ENCODE measurements at regions not wholly inside any gene's neighbourhood (a gene's known extent, or its start where the extent isn't known, plus 50 kb on each side); places are given as distances from the start of the nearest gene placed in this dataset.

DNA sequence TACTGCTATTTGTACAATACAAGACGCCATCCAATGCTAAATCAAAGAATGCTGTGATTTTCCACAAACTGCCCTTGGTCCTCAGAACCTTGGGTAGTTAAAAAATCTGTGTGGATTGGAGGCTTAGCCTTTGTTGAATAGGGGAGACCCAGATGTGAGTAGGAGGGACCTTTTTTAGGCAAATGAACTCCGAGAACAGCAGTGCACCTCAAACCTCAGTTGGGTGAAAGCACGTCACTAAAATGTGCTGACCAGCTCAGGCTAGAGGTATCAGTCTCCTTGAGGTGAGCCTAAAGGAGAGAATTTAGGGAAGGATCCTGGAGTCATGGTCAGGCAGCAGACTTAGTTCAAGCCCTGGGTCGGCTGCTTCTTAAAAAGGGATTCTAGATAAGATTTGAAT, 200.7 kb downstream of the SOX2 start:
- H3K4me1 Mint-ChIP-seq: no peaks in the 10 kb centered on the region
- 79% methylated on average over 2 of the region's 4 CpGs for WGBS (ENCODE audit: insufficient coverage)
- no peak for ATAC-seq (replicated peaks in 1 of 4)

DNA sequence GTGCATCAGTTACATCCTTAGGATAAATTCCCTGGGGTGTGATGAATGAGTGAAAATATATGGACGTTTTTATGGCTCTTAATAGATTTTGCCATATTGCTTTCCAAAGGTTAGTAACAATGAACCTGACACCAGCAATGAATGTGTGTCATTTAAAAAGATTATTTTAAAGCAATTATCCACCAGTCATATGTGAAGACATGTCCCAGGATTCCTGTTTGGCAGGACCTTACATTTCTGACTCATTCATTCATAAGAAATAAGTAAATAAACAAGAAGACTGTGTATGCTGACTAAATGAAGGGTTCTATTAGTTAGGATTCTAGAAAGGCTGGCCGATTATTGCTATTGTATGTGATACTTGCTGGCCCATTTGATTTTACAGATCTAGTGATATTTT, 201.5 kb downstream of the SOX2 start:
- H3K27me3 ChIP-seq (replicated peaks in 1 of 2; ENCODE audit: control insufficient read depth in 2 of 2, extremely low read depth in 1 of 2, insufficient read depth in 2 of 2, low read length in 1 of 2): no peaks in the 10 kb centered on the region
- 83% methylated on average over 1 of the region's 2 CpGs for WGBS (ENCODE audit: insufficient coverage)
- DNase-seq (no peak), ATAC-seq (replicated peaks in 1 of 4) (no peak)
- H3K4me3 ChIP-seq (ENCODE audit: control insufficient read depth in 1 of 2, extremely low read depth in 1 of 2, low read length in 1 of 2): no peak overlapping the region
- H3K4me1 ChIP-seq (ENCODE audit: control insufficient read depth in 1 of 2, extremely low read depth in 1 of 2, insufficient read depth in 2 of 2, low read length in 2 of 2): no peaks in the 10 kb centered on the region
- H3K36me3 ChIP-seq (ENCODE audit: control insufficient read depth in 2 of 2, extremely low read depth in 1 of 2, insufficient read depth in 1 of 2, low read length in 1 of 2): no peaks in the 10 kb centered on the region
- Mint-ChIP-seq H3K4me1 (no peaks in the 10 kb centered on the region), H3K36me3 (no peaks in the 10 kb centered on the region), H3K4me3 (no peak overlapping the region), H3K9me3 (no peaks in the 10 kb centered on the region), H3K27me3 (no peaks in the 10 kb centered on the region), H3K27ac (no peak overlapping the region)
- no peaks in the 10 kb centered on the region for H3K9me3 ChIP-seq
- CTCF ChIA-PET: no interaction called here
- H3K27ac ChIP-seq (ENCODE audit: low read length): no peak overlapping the region
- POLR2A ChIA-PET: interaction anchor here in 1 of 2 donors (0.5 kb wide), 1 partner anchor 28 kb away, joined by 3 read pairs; no protein-coding TSS in a partner anchor

More for the DNA sequence above, 200.7 kb downstream of the SOX2 start:
- DNase-seq: no peak
- H3K9me3 Mint-ChIP-seq: peaks cover 0 to 2% (median 0%) of the 10 kb centered on the region in 3 donors
- H3K36me3 ChIP-seq (ENCODE audit: control insufficient read depth in 2 of 2, extremely low read depth in 1 of 2, insufficient read depth in 1 of 2, low read length in 1 of 2): no peaks in the 10 kb centered on the region
- H3K27ac ChIP-seq (ENCODE audit: low read length): no peak overlapping the region
- H3K9me3 ChIP-seq: no peaks in the 10 kb centered on the region
- no peak overlapping the region for H3K27ac Mint-ChIP-seq
- H3K4me3 ChIP-seq (ENCODE audit: control insufficient read depth in 1 of 2, extremely low read depth in 1 of 2, low read length in 1 of 2): no peak overlapping the region
- POLR2A ChIA-PET: no interaction called here
- CTCF ChIA-PET: no interaction called here
- no peaks in the 10 kb centered on the region for H3K4me1 ChIP-seq (ENCODE audit: control insufficient read depth in 1 of 2, extremely low read depth in 1 of 2, insufficient read depth in 2 of 2, low read length in 2 of 2)
- H3K36me3 Mint-ChIP-seq: no peaks in the 10 kb centered on the region
- no peak overlapping the region for H3K4me3 Mint-ChIP-seq
- H3K27me3 Mint-ChIP-seq: no peaks in the 10 kb centered on the region
- H3K27me3 ChIP-seq (replicated peaks in 1 of 2; ENCODE audit: control insufficient read depth in 2 of 2, extremely low read depth in 1 of 2, insufficient read depth in 2 of 2, low read length in 1 of 2): no peaks in the 10 kb centered on the region

DNA sequence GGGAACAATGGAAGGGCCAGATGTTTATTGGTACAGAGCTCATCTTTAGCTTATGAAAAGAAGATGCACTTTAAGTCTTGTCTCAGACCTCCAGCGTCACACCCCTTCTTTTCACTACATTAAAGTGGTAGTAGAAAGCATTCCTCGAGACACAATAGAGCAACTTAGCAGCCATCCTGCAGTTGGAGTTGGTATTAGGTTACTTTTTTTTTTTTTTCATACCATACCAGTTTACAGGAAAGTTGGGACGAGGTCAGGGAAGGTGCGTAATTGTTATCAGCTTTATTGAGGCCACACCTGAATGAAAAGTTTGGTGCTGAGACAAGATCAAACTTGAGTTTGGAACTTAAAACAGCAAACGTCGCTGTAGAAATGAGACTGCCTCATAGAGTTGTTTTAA, 203.8 kb downstream of the SOX2 start:
- H3K27me3 ChIP-seq (replicated peaks in 1 of 2; ENCODE audit: control insufficient read depth in 2 of 2, extremely low read depth in 1 of 2, insufficient read depth in 2 of 2, low read length in 1 of 2): no peaks in the 10 kb centered on the region
- Mint-ChIP-seq H3K27ac (no peak overlapping the region), H3K4me1 (no peaks in the 10 kb centered on the region), H3K27me3 (no peaks in the 10 kb centered on the region), H3K9me3 (no peaks in the 10 kb centered on the region), H3K36me3 (no peaks in the 10 kb centered on the region), H3K4me3 (no peak overlapping the region)
- no peak for DNase-seq
- no peak overlapping the region for H3K27ac ChIP-seq (ENCODE audit: low read length)
- ChIA-PET CTCF (interaction anchor here in 1 of 2 donors (0.6 kb wide), 1 partner anchor 1156 kb away, joined by 3 read pairs; no protein-coding TSS in a partner anchor), POLR2A (interaction anchor here in 1 of 2 donors (0.5 kb wide), 1 partner anchor 49 kb away, joined by 3 read pairs; no protein-coding TSS in a partner anchor)
- H3K4me3 ChIP-seq (ENCODE audit: control insufficient read depth in 1 of 2, extremely low read depth in 1 of 2, low read length in 1 of 2): no peak overlapping the region
- no peaks in the 10 kb centered on the region for H3K36me3 ChIP-seq (ENCODE audit: control insufficient read depth in 2 of 2, extremely low read depth in 1 of 2, insufficient read depth in 1 of 2, low read length in 1 of 2)
- ATAC-seq (replicated peaks in 1 of 4): no peak
- no peaks in the 10 kb centered on the region for H3K9me3 ChIP-seq
- no peaks in the 10 kb centered on the region for H3K4me1 ChIP-seq (ENCODE audit: control insufficient read depth in 1 of 2, extremely low read depth in 1 of 2, insufficient read depth in 2 of 2, low read length in 2 of 2)
- 93% methylated on average over 2 of the region's 6 CpGs for WGBS (ENCODE audit: insufficient coverage)

DNA sequence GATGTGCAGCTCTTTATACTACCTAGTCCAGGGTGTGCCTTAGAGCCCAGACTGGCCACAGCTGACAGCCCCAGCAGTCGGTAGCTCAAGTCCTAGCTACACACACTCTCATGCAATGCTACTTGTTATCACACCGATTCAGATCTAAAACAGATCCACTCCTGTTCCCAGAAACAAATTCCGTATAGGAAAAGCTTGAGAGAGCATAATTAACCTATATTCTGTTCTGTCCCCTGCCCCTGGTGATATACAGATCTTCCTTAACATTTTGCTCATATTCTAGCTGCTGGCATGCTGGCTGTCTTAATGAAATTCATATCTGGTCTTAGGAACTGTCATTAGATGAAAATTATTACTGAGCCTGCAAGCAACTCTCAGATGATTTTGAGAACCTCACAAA, 204.3 kb downstream of the SOX2 start:
- no peaks in the 10 kb centered on the region for H3K4me1 ChIP-seq (ENCODE audit: control insufficient read depth in 1 of 2, extremely low read depth in 1 of 2, insufficient read depth in 2 of 2, low read length in 2 of 2)
- no peak overlapping the region for H3K27ac ChIP-seq (ENCODE audit: low read length)
- POLR2A ChIA-PET: no interaction called here
- H3K36me3 ChIP-seq (ENCODE audit: control insufficient read depth in 2 of 2, extremely low read depth in 1 of 2, insufficient read depth in 1 of 2, low read length in 1 of 2): no peaks in the 10 kb centered on the region
- Mint-ChIP-seq H3K4me3 (no peak overlapping the region), H3K36me3 (no peaks in the 10 kb centered on the region), H3K4me1 (no peaks in the 10 kb centered on the region), H3K27ac (no peak overlapping the region), H3K27me3 (no peaks in the 10 kb centered on the region), H3K9me3 (no peaks in the 10 kb centered on the region)
- no peaks in the 10 kb centered on the region for H3K9me3 ChIP-seq
- H3K27me3 ChIP-seq (replicated peaks in 1 of 2; ENCODE audit: control insufficient read depth in 2 of 2, extremely low read depth in 1 of 2, insufficient read depth in 2 of 2, low read length in 1 of 2): no peaks in the 10 kb centered on the region
- CTCF ChIA-PET: interaction anchor here in 1 of 2 donors (0.6 kb wide), 1 partner anchor 1156 kb away, joined by 3 read pairs; no protein-coding TSS in a partner anchor
- DNase-seq (no peak), ATAC-seq (replicated peaks in 1 of 4) (no peak)
- 92% methylated on average over 3 of the region's 3 CpGs for WGBS (ENCODE audit: insufficient coverage)
- H3K4me3 ChIP-seq (ENCODE audit: control insufficient read depth in 1 of 2, extremely low read depth in 1 of 2, low read length in 1 of 2): no peak overlapping the region

DNA sequence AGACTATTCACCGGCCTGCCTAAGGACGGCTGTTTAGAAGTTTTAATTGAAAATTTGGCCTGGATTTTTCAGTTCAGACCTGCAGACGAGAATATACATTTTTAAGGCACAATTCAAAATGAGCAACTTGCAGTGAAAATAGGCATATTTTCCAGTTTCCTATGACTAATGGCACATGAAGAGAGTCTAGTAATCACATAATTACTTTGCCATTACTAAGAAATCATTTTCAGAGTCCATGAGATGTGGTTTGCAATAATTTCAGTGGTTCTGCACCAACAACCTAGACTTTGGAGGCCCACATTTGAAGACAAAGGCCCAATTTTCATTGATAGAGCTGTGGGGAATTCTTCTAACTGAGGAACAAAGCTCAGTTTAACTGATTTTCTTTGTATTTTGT, 205.3 kb downstream of the SOX2 start:
- DNase-seq: no peak
- Histone ChIP-seq H3K4me3 (ENCODE audit: control insufficient read depth in 1 of 2, extremely low read depth in 1 of 2, low read length in 1 of 2) (no peak overlapping the region), H3K27ac (ENCODE audit: low read length) (no peak overlapping the region), H3K9me3 (no peaks in the 10 kb centered on the region), H3K4me1 (ENCODE audit: control insufficient read depth in 1 of 2, extremely low read depth in 1 of 2, insufficient read depth in 2 of 2, low read length in 2 of 2) (no peaks in the 10 kb centered on the region), H3K27me3 (replicated peaks in 1 of 2; ENCODE audit: control insufficient read depth in 2 of 2, extremely low read depth in 1 of 2, insufficient read depth in 2 of 2, low read length in 1 of 2) (no peaks in the 10 kb centered on the region), H3K36me3 (ENCODE audit: control insufficient read depth in 2 of 2, extremely low read depth in 1 of 2, insufficient read depth in 1 of 2, low read length in 1 of 2) (no peaks in the 10 kb centered on the region)
- ChIA-PET CTCF (interaction anchor here in 1 of 2 donors (0.6 kb wide), 1 partner anchor 479 kb away, joined by 3 read pairs; no protein-coding TSS in a partner anchor), POLR2A (interaction anchor here in 1 of 2 donors (0.5 kb wide), 1 partner anchor 12 kb away, joined by 3 read pairs; no protein-coding TSS in a partner anchor)
- no peaks in the 10 kb centered on the region for H3K36me3 Mint-ChIP-seq
- H3K27me3 Mint-ChIP-seq: no peaks in the 10 kb centered on the region
- no peak overlapping the region for H3K27ac Mint-ChIP-seq
- no peak overlapping the region for H3K4me3 Mint-ChIP-seq
- no peaks in the 10 kb centered on the region for H3K4me1 Mint-ChIP-seq
- ATAC-seq (replicated peaks in 1 of 4): no peak
- no peaks in the 10 kb centered on the region for H3K9me3 Mint-ChIP-seq
- WGBS (ENCODE audit: insufficient coverage): 100% methylated on average over 1 of the region's 3 CpGs

DNA sequence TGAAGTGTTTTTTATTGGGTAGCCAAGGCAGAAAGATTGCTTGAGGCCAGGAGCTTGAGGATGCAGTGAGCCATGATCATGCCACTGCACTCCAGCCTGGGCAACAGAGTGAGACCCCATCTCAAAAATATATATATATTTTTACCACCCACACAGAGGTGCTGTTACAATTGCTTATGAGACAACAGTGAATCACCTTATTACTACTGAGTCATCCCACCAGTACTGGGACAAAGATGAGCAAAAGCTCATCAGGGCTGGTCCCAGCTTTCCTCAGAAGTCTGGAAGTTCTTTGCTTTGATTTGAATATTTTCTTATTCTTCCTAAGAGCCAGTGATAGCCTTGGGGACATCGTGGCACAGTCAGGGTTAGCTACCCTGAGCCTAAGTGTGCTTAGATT, 207.7 kb downstream of the SOX2 start:
- ChIA-PET POLR2A (interaction anchor here in 1 of 2 donors (0.6 kb wide), 1 partner anchor 161 kb away, joined by 15 read pairs; no protein-coding TSS in a partner anchor), CTCF (interaction anchor here in 1 of 2 donors (0.5 kb wide), 1 partner anchor 100 kb away, joined by 6 read pairs; no protein-coding TSS in a partner anchor)
- ATAC-seq (replicated peaks in 1 of 4): no peak
- no peaks in the 10 kb centered on the region for H3K27me3 Mint-ChIP-seq
- Histone ChIP-seq H3K27me3 (replicated peaks in 1 of 2; ENCODE audit: control insufficient read depth in 2 of 2, extremely low read depth in 1 of 2, insufficient read depth in 2 of 2, low read length in 1 of 2) (no peaks in the 10 kb centered on the region), H3K36me3 (ENCODE audit: control insufficient read depth in 2 of 2, extremely low read depth in 1 of 2, insufficient read depth in 1 of 2, low read length in 1 of 2) (no peaks in the 10 kb centered on the region), H3K27ac (ENCODE audit: low read length) (no peak overlapping the region), H3K9me3 (no peaks in the 10 kb centered on the region), H3K4me3 (ENCODE audit: control insufficient read depth in 1 of 2, extremely low read depth in 1 of 2, low read length in 1 of 2) (no peak overlapping the region), H3K4me1 (ENCODE audit: control insufficient read depth in 1 of 2, extremely low read depth in 1 of 2, insufficient read depth in 2 of 2, low read length in 2 of 2) (no peaks in the 10 kb centered on the region)
- peaks cover 0 to 2% (median 0%) of the 10 kb centered on the region in 3 donors for H3K9me3 Mint-ChIP-seq
- 40% methylated on average over 1 of the region's 1 CpG for WGBS (ENCODE audit: insufficient coverage)
- H3K27ac Mint-ChIP-seq: no peak overlapping the region
- DNase-seq: no peak
- no peaks in the 10 kb centered on the region for H3K4me1 Mint-ChIP-seq
- no peaks in the 10 kb centered on the region for H3K36me3 Mint-ChIP-seq
- no peak overlapping the region for H3K4me3 Mint-ChIP-seq

DNA sequence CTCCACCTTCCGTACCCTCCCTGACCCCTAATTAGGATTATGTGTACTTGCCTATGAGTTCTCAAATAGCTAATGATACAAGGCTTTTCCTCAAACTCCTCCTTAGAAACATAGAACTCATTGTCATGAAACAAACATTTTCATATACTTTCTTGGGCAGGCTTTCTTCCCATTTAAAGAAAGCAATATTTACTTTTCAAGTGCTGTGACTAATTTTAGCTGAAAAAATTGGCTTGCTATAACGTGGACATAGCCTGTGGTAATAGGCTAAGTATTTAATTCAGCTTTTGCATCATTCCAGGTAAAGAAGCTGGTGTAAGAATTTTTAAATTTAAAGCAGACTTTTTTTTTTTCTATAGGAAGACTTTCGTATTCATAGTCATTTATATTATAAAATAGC, 208.7 kb downstream of the SOX2 start:
- ChIA-PET POLR2A (no interaction called here), CTCF (no interaction called here)
- no peaks in the 10 kb centered on the region for H3K4me1 ChIP-seq (ENCODE audit: control insufficient read depth in 1 of 2, extremely low read depth in 1 of 2, insufficient read depth in 2 of 2, low read length in 2 of 2)
- no CpG with 5 or more reads among the region's 3 CpGs for WGBS (ENCODE audit: insufficient coverage)
- H3K4me1 Mint-ChIP-seq: no peaks in the 10 kb centered on the region
- H3K27ac Mint-ChIP-seq: no peak overlapping the region
- no peak for DNase-seq
- H3K4me3 Mint-ChIP-seq: no peak overlapping the region
- no peaks in the 10 kb centered on the region for H3K27me3 ChIP-seq (replicated peaks in 1 of 2; ENCODE audit: control insufficient read depth in 2 of 2, extremely low read depth in 1 of 2, insufficient read depth in 2 of 2, low read length in 1 of 2)
- no peaks in the 10 kb centered on the region for H3K9me3 ChIP-seq
- peaks cover 0 to 7% (median 0%) of the 10 kb centered on the region in 3 donors for H3K9me3 Mint-ChIP-seq
- ATAC-seq (replicated peaks in 1 of 4): no peak
- no peaks in the 10 kb centered on the region for H3K36me3 Mint-ChIP-seq
- no peak overlapping the region for H3K27ac ChIP-seq (ENCODE audit: low read length)
- no peaks in the 10 kb centered on the region for H3K27me3 Mint-ChIP-seq
- no peak overlapping the region for H3K4me3 ChIP-seq (ENCODE audit: control insufficient read depth in 1 of 2, extremely low read depth in 1 of 2, low read length in 1 of 2)
- H3K36me3 ChIP-seq (ENCODE audit: control insufficient read depth in 2 of 2, extremely low read depth in 1 of 2, insufficient read depth in 1 of 2, low read length in 1 of 2): no peaks in the 10 kb centered on the region
